ENCODE measurements at regions not wholly inside any gene's neighbourhood (a gene's known extent, or its start where the extent isn't known, plus 50 kb on each side); places are given as distances from the start of the nearest gene placed in this dataset.

GRCh38 chr2:199070322-199070949, 387.3 kb downstream of the SATB2 start:
- WGBS, 2 experiments (ENCODE audit: insufficient coverage in 1 of 2, insufficient read length in 1 of 2), result 94% methylated on average over 1 of the region's 1 CpG; no CpG with 5 or more reads in 1 of the 2 experiments
- no peaks in the 10 kb centered on the region for H3K36me3 ChIP-seq (ENCODE audit: control insufficient read depth, insufficient read depth, low read length)
- TF ChIP-seq CTCF (conservative IDR thresholded peaks at IDR 0.05), result no peak
- H3K4me1 ChIP-seq (ENCODE audit: control insufficient read depth, insufficient read depth, low read length), result no peaks in the 10 kb centered on the region
- no peaks in the 10 kb centered on the region for H3K36me3 Mint-ChIP-seq (ENCODE audit: low read depth)
- no peak overlapping the region for H3K27ac ChIP-seq (ENCODE audit: low read depth, low read length)
- H3K4me3 ChIP-seq (ENCODE audit: low read length), result no peak overlapping the region
- H3K9ac ChIP-seq (ENCODE audit: extremely low read depth, low read length, poor library complexity, severe bottlenecking), result no peak overlapping the region
- H3K9me3 ChIP-seq (ENCODE audit: control insufficient read depth, low read length), result no peaks in the 10 kb centered on the region
- H3K4me1 Mint-ChIP-seq, result peaks cover 18% of the 10 kb centered on the region
- H3K9me3 Mint-ChIP-seq, result peaks cover 2% of the 10 kb centered on the region
- H3K4me3 Mint-ChIP-seq, result no peak overlapping the region
- DNase-seq, result no peak
- H3K27ac Mint-ChIP-seq, result no peak overlapping the region
- H3K27me3 Mint-ChIP-seq (ENCODE audit: insufficient read depth), result no peaks in the 10 kb centered on the region
- H3K27me3 ChIP-seq (ENCODE audit: control insufficient read depth, insufficient read depth, low read length, poor library complexity, severe bottlenecking), result no peaks in the 10 kb centered on the region

- Histone ChIP-seq H3K9ac (ENCODE audit: extremely low read depth, low read length, poor library complexity, severe bottlenecking) (no peak overlapping the region), H3K4me1 (ENCODE audit: control insufficient read depth, insufficient read depth, low read length) (no peaks in the 10 kb centered on the region), H3K4me3 (ENCODE audit: low read length) (no peak overlapping the region), H3K27ac (ENCODE audit: low read depth, low read length) (no peak overlapping the region), H3K27me3 (ENCODE audit: control insufficient read depth, insufficient read depth, low read length, poor library complexity, severe bottlenecking) (no peaks in the 10 kb centered on the region), H3K36me3 (ENCODE audit: control insufficient read depth, insufficient read depth, low read length) (no peaks in the 10 kb centered on the region), H3K9me3 (ENCODE audit: control insufficient read depth, low read length) (peaks cover 25% of the 10 kb centered on the region)
- 95% methylated on average over 1 of the region's 2 CpGs; no CpG with 5 or more reads in 1 of the 2 experiments for WGBS, 2 experiments (ENCODE audit: insufficient coverage in 1 of 2, insufficient read length in 1 of 2)
- Mint-ChIP-seq H3K9me3 (peaks cover 27% of the 10 kb centered on the region), H3K27ac (no peak overlapping the region), H3K36me3 (ENCODE audit: low read depth) (peaks cover 2% of the 10 kb centered on the region), H3K4me1 (peaks cover 2% of the 10 kb centered on the region), H3K4me3 (no peak overlapping the region), H3K27me3 (ENCODE audit: insufficient read depth) (no peaks in the 10 kb centered on the region)
- DNase-seq, result no peak
- TF ChIP-seq CTCF (conservative IDR thresholded peaks at IDR 0.05), result no peak
Measured at GRCh38 chr2:199064201-199064600, 393.5 kb downstream of the SATB2 start.

GRCh38 chr2:199057936-199058335, 399.8 kb downstream of the SATB2 start:
- 87% methylated on average over 2 of the region's 2 CpGs; no CpG with 5 or more reads in 1 of the 2 experiments for WGBS, 2 experiments (ENCODE audit: insufficient coverage in 1 of 2, insufficient read length in 1 of 2)

More at GRCh38 chr2:199057936-199058335, 399.8 kb downstream of the SATB2 start:
- TF ChIP-seq CTCF (conservative IDR thresholded peaks at IDR 0.05), result no peak
- no peaks in the 10 kb centered on the region for H3K27me3 ChIP-seq (ENCODE audit: control insufficient read depth, insufficient read depth, low read length, poor library complexity, severe bottlenecking)
- H3K4me1 ChIP-seq (ENCODE audit: control insufficient read depth, insufficient read depth, low read length), result no peaks in the 10 kb centered on the region
- peaks cover 40% of the 10 kb centered on the region for H3K9me3 ChIP-seq (ENCODE audit: control insufficient read depth, low read length)
- peaks cover 2% of the 10 kb centered on the region for H3K36me3 Mint-ChIP-seq (ENCODE audit: low read depth)
- no peaks in the 10 kb centered on the region for H3K36me3 ChIP-seq (ENCODE audit: control insufficient read depth, insufficient read depth, low read length)
- H3K4me3 ChIP-seq (ENCODE audit: low read length), result no peak overlapping the region
- DNase-seq, result no peak
- H3K4me3 Mint-ChIP-seq, result no peak overlapping the region
- H3K27ac ChIP-seq (ENCODE audit: low read depth, low read length), result no peak overlapping the region
- no peaks in the 10 kb centered on the region for H3K4me1 Mint-ChIP-seq
- peaks cover 31% of the 10 kb centered on the region for H3K9me3 Mint-ChIP-seq
- H3K27me3 Mint-ChIP-seq (ENCODE audit: insufficient read depth), result no peaks in the 10 kb centered on the region
- no peak overlapping the region for H3K27ac Mint-ChIP-seq
- no peak overlapping the region for H3K9ac ChIP-seq (ENCODE audit: extremely low read depth, low read length, poor library complexity, severe bottlenecking)

All from endodermal cell (in vitro differentiated cells).